ENCODE measurements at regions not wholly inside any gene's neighbourhood (a gene's known extent, or its start where the extent isn't known, plus 50 kb on each side); places are given as distances from the start of the nearest gene placed in this dataset.
"Not testable (repeated sequence)": the region's sequence is repeated elsewhere in the genome, so short reads cannot be mapped to it uniquely, and the experiment has no call there.

DNA sequence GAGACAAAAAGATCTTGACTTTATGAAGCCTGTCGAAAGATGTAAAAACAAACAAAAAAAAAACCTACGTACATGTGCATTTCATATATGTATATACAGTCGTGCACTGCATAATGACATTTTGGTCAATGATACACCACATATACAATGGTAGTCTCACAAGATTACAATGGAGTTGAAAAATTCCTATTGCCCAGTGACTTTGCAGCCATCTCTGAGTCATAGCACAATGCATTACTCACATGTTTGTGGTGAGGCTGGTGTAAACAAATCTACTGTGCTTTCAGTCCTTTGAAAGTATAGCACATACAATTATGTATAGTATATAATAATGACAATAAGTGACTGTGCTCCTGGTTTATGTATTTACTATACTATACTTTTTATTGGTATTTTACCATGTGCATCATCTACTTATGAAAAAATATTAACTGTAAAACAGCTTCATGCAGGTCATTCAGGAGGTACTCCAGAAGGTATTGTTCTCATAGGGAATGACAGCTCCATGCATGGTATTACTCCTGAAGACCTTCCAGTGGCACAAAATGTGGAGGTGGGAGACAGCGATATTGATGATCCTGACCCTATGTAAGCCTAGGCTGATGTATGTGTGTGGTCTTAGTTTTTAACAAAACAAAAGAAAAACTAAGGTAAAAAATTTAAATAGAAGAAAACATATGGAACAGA, 73.7 kb upstream of the FST start:
- Histone ChIP-seq H2AFZ (ENCODE audit: low read length) (no peak overlapping the region), H3K27ac (ENCODE audit: low read depth, low read length) (peak overlapping the region; percentile 94), H3K4me1 (ENCODE audit: insufficient read depth, low read length) (peaks cover 39% of the 10 kb centered on the region), H3K9me3 (ENCODE audit: low read depth, low read length) (no peaks in the 10 kb centered on the region), H3K79me2 (ENCODE audit: insufficient read depth, low read length) (no peaks in the 10 kb centered on the region), H3K27me3 (ENCODE audit: insufficient read depth, low read length) (no peaks in the 10 kb centered on the region), H4K20me1 (ENCODE audit: insufficient read depth, low read length) (no peaks in the 10 kb centered on the region), H3K4me2 (ENCODE audit: insufficient read depth, low read length) (no peak overlapping the region), H3K4me3 (ENCODE audit: insufficient read depth, low read length) (no peak overlapping the region), H3K36me3 (ENCODE audit: insufficient read depth, low read length) (no peaks in the 10 kb centered on the region)
- DNase-seq (ENCODE audit: insufficient read length, low spot score, missing footprints) = peak; percentile 71
- TF ChIP-seq, protein P1, sequence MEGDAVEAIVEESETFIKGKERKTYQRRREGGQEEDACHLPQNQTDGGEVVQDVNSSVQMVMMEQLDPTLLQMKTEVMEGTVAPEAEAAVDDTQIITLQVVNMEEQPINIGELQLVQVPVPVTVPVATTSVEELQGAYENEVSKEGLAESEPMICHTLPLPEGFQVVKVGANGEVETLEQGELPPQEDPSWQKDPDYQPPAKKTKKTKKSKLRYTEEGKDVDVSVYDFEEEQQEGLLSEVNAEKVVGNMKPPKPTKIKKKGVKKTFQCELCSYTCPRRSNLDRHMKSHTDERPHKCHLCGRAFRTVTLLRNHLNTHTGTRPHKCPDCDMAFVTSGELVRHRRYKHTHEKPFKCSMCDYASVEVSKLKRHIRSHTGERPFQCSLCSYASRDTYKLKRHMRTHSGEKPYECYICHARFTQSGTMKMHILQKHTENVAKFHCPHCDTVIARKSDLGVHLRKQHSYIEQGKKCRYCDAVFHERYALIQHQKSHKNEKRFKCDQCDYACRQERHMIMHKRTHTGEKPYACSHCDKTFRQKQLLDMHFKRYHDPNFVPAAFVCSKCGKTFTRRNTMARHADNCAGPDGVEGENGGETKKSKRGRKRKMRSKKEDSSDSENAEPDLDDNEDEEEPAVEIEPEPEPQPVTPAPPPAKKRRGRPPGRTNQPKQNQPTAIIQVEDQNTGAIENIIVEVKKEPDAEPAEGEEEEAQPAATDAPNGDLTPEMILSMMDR (IDR thresholded peaks at IDR 0.05; ENCODE audit: extremely low read depth, low read depth, low read length) = no peak

DNA sequence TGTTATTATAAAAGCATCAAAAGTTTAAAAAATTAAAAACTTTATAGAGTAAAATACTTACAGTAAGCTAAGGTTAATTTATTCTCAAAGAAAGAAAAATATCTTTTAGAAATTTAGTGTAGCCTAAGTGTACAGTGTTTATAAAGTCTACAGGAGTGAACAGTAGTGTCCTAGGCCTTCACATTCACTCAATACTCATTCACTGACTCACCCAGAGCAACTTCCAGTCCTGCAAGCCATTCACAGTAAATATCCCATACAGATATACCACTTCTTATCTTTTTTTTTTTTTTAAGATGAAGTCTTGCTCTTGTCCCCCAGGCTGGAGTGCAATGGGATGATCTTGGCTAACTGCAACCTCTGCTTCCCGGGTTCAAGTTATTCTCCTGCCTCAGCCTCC, 73.1 kb upstream of the FST start:
- Histone ChIP-seq H3K36me3 (ENCODE audit: insufficient read depth, low read length) (no peaks in the 10 kb centered on the region), H3K4me1 (ENCODE audit: insufficient read depth, low read length) (peaks cover 38% of the 10 kb centered on the region)

DNA sequence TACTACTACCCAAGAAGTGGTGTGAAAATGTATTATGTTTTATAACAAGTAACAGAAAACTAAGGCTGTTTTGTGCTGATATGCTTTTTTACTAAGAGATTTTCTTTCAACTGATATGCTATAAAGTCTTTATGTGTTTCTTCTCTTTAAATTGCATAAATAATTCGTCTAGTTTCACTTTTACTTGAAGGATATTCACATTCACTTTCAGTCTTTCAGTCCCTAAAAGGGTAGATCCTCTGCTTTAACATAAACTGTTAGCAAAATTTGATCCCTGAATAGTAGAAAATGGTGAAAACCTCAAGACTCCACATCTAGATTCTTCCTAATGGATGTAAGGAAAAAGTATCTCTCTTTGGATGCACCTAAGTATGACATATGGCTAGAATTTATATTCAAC, 69.0 kb upstream of the FST start:
- Histone ChIP-seq H3K9me3 (ENCODE audit: low read depth, low read length) (no peaks in the 10 kb centered on the region), H3K4me1 (ENCODE audit: insufficient read depth, low read length) (peaks cover 15% of the 10 kb centered on the region), H3K36me3 (ENCODE audit: insufficient read depth, low read length) (no peaks in the 10 kb centered on the region), H3K27me3 (ENCODE audit: insufficient read depth, low read length) (no peaks in the 10 kb centered on the region), H4K20me1 (ENCODE audit: insufficient read depth, low read length) (no peaks in the 10 kb centered on the region), H3K27ac (ENCODE audit: low read depth, low read length) (peak overlapping the region; percentile 16), H2AFZ (ENCODE audit: low read length) (peak overlapping the region; percentile 79), H3K4me2 (ENCODE audit: insufficient read depth, low read length) (peak overlapping the region; percentile 72), H3K79me2 (ENCODE audit: insufficient read depth, low read length) (no peaks in the 10 kb centered on the region), H3K4me3 (ENCODE audit: insufficient read depth, low read length) (peak overlapping the region; percentile 5)
- TF ChIP-seq, protein P1 (IDR thresholded peaks at IDR 0.05; ENCODE audit: extremely low read depth, low read depth, low read length) = no peak
- no peak for DNase-seq (ENCODE audit: insufficient read length, low spot score, missing footprints)

More for the DNA sequence above, 73.1 kb upstream of the FST start:
- Histone ChIP-seq H3K27ac (ENCODE audit: low read depth, low read length) (peak overlapping the region; percentile 94), H2AFZ (ENCODE audit: low read length) (no peak overlapping the region), H3K4me2 (ENCODE audit: insufficient read depth, low read length) (no peak overlapping the region), H3K9me3 (ENCODE audit: low read depth, low read length) (no peaks in the 10 kb centered on the region), H4K20me1 (ENCODE audit: insufficient read depth, low read length) (no peaks in the 10 kb centered on the region), H3K79me2 (ENCODE audit: insufficient read depth, low read length) (no peaks in the 10 kb centered on the region), H3K4me3 (ENCODE audit: insufficient read depth, low read length) (no peak overlapping the region), H3K27me3 (ENCODE audit: insufficient read depth, low read length) (no peaks in the 10 kb centered on the region)
- TF ChIP-seq, protein P1 (IDR thresholded peaks at IDR 0.05; ENCODE audit: extremely low read depth, low read depth, low read length) = no peak
- DNase-seq (ENCODE audit: insufficient read length, low spot score, missing footprints) = no peak

DNA sequence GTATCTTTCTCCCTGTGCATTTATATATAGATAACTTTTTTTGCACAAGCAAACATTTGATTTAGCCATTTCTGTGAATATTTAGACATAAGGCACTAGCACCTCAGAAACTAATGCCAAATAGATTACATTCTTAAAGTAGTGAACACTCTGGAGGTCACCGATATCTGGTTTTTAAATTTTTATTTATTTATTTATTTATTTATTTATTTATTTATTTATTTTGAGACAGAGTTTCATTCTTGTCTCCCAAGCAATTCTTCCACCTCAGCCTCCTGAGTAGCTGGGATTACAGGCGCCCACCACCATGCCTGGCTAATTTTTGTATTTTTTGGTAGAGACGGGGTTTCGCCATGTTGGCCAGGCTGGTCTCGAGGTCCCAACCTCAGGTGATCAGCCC, 67.9 kb upstream of the FST start:
- not testable (repeated sequence) for H3K79me2 ChIP-seq (ENCODE audit: insufficient read depth, low read length); H3K4me1 ChIP-seq (ENCODE audit: insufficient read depth, low read length); H3K4me2 ChIP-seq (ENCODE audit: insufficient read depth, low read length); H3K4me3 ChIP-seq (ENCODE audit: insufficient read depth, low read length); H4K20me1 ChIP-seq (ENCODE audit: insufficient read depth, low read length); DNase-seq (ENCODE audit: insufficient read length, low spot score, missing footprints); H2AFZ ChIP-seq (ENCODE audit: low read length); H3K27me3 ChIP-seq (ENCODE audit: insufficient read depth, low read length); H3K36me3 ChIP-seq (ENCODE audit: insufficient read depth, low read length); H3K27ac ChIP-seq (ENCODE audit: low read depth, low read length); H3K9me3 ChIP-seq (ENCODE audit: low read depth, low read length)

All from osteoblast (primary cell).